ENCODE measurements at regions not wholly inside any gene's neighbourhood (a gene's known extent, or its start where the extent isn't known, plus 50 kb on each side); places are given as distances from the start of the nearest gene placed in this dataset.

DNA sequence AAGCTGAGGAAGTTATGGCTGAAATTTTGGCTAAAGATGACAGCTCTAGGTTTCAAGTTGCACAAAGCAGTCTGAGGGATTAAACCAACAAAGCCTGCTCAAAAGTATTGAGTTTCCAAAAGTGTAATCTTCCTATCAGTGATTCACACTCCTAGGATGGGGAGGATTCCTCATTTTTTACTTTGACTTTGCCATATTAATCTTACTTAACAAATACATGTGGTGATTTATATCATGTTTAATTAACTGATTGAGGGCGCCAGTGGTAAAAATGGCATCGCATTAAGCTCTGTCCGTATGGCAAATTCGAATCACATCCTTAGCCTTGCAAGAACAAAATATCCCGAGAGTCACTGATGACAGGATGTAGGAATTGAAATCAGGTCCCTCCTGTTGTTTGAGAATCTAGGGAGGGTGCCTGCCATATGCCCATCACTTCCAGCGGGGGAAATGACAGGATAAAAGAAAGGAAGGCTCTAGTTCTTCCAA is 78.1 kb upstream of the ETAA1 start:
- no peak overlapping the region for H3K4me3 ChIP-seq (ENCODE audit: low read length)
- H3K4me2 ChIP-seq (ENCODE audit: low read length) = no peak overlapping the region
- no peaks in the 10 kb centered on the region for H4K20me1 ChIP-seq (ENCODE audit: insufficient read depth)
- no peaks in the 10 kb centered on the region for H3K9me2 ChIP-seq (ENCODE audit: insufficient read depth, low read length)
- H3F3A ChIP-seq (ENCODE audit: insufficient read depth, low read length, poor library complexity, severe bottlenecking) = no peaks in the 10 kb centered on the region
- no peaks in the 10 kb centered on the region for H3K79me2 ChIP-seq (replicated peaks; ENCODE audit: insufficient read depth, low read length)
- H3K9me3 ChIP-seq (ENCODE audit: low read length) = no peaks in the 10 kb centered on the region
- H3K27ac ChIP-seq (ENCODE audit: low read length) = no peak overlapping the region
- H2AFZ ChIP-seq (ENCODE audit: low read depth, low read length) = no peak overlapping the region
- H3K9ac ChIP-seq (ENCODE audit: low read length) = no peak overlapping the region
- H3K36me3 ChIP-seq (ENCODE audit: insufficient read depth, low read length) = no peaks in the 10 kb centered on the region
- TF ChIP-seq RAD21 (conservative IDR thresholded peaks at IDR 0.05) = no peak
- no peaks in the 10 kb centered on the region for H3K27me3 ChIP-seq (ENCODE audit: insufficient read depth, low read depth, low read length)

DNA sequence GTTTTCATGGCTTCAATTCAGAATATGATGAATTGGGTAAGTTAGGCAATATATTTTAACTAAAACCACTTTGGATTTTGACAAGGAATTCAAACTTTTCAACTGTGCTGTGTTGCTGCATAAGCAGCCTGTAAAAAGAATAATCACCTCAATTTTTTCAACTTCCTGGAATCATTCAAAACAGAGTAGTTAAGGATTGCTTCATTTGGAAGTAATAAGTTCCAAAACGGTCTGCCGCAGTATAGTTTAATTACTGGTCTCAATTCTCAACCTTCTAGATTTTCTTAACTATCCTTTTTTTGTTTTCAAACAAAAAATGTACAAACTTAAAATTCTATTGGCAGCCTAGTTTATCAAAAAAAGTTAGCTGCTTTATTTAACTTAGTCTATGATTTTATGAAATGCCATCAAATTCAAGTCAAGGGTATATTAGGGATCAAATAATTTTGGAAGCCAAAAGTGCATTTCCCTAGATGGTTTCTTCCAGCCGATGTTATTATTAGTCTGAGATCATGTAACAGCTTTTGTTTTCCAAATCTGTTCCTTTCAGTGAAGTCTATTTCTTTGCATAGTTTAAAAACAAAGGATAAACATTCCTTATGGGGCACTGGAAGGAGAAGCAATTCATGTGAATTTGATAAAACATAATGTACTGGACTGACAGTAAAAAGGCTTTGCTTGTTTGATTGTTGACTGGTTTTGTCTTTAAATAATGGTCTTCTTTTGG is 76.1 kb upstream of the ETAA1 start:
- Histone ChIP-seq H3F3A (ENCODE audit: insufficient read depth, low read length, poor library complexity, severe bottlenecking) (no peaks in the 10 kb centered on the region), H3K36me3 (ENCODE audit: insufficient read depth, low read length) (no peaks in the 10 kb centered on the region), H3K4me3 (ENCODE audit: low read length) (no peak overlapping the region), H4K20me1 (ENCODE audit: insufficient read depth) (no peaks in the 10 kb centered on the region), H3K9me3 (ENCODE audit: low read length) (no peaks in the 10 kb centered on the region), H3K79me2 (replicated peaks; ENCODE audit: insufficient read depth, low read length) (no peaks in the 10 kb centered on the region), H3K9ac (ENCODE audit: low read length) (no peak overlapping the region), H2AFZ (ENCODE audit: low read depth, low read length) (no peak overlapping the region), H3K4me2 (ENCODE audit: low read length) (no peak overlapping the region), H3K27ac (ENCODE audit: low read length) (no peak overlapping the region), H3K9me2 (ENCODE audit: insufficient read depth, low read length) (no peaks in the 10 kb centered on the region), H3K27me3 (ENCODE audit: insufficient read depth, low read depth, low read length) (no peaks in the 10 kb centered on the region)
- TF ChIP-seq EP300 (conservative IDR thresholded peaks at IDR 0.05; ENCODE audit: poor library complexity, severe bottlenecking) (no peak), MXI1 (conservative IDR thresholded peaks at IDR 0.05; ENCODE audit: poor library complexity, severe bottlenecking) (no peak), POLR2AphosphoS5 (IDR thresholded peaks at IDR 0.05) (no peak), TAF1 (IDR thresholded peaks at IDR 0.05; ENCODE audit: low read depth) (no peak), SMC3 (conservative IDR thresholded peaks at IDR 0.05; ENCODE audit: poor library complexity) (no peak), RAD21 (conservative IDR thresholded peaks at IDR 0.05) (no peak), EZH2 (IDR thresholded peaks at IDR 0.05; ENCODE audit: borderline replicate concordance, insufficient read depth, low read length, poor library complexity, severe bottlenecking) (no peak)
- TF ChIP-seq, protein P1, sequence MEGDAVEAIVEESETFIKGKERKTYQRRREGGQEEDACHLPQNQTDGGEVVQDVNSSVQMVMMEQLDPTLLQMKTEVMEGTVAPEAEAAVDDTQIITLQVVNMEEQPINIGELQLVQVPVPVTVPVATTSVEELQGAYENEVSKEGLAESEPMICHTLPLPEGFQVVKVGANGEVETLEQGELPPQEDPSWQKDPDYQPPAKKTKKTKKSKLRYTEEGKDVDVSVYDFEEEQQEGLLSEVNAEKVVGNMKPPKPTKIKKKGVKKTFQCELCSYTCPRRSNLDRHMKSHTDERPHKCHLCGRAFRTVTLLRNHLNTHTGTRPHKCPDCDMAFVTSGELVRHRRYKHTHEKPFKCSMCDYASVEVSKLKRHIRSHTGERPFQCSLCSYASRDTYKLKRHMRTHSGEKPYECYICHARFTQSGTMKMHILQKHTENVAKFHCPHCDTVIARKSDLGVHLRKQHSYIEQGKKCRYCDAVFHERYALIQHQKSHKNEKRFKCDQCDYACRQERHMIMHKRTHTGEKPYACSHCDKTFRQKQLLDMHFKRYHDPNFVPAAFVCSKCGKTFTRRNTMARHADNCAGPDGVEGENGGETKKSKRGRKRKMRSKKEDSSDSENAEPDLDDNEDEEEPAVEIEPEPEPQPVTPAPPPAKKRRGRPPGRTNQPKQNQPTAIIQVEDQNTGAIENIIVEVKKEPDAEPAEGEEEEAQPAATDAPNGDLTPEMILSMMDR (IDR thresholded peaks at IDR 0.05; ENCODE audit: poor library complexity, severe bottlenecking) = no peak
- TF ChIP-seq, protein P2, sequence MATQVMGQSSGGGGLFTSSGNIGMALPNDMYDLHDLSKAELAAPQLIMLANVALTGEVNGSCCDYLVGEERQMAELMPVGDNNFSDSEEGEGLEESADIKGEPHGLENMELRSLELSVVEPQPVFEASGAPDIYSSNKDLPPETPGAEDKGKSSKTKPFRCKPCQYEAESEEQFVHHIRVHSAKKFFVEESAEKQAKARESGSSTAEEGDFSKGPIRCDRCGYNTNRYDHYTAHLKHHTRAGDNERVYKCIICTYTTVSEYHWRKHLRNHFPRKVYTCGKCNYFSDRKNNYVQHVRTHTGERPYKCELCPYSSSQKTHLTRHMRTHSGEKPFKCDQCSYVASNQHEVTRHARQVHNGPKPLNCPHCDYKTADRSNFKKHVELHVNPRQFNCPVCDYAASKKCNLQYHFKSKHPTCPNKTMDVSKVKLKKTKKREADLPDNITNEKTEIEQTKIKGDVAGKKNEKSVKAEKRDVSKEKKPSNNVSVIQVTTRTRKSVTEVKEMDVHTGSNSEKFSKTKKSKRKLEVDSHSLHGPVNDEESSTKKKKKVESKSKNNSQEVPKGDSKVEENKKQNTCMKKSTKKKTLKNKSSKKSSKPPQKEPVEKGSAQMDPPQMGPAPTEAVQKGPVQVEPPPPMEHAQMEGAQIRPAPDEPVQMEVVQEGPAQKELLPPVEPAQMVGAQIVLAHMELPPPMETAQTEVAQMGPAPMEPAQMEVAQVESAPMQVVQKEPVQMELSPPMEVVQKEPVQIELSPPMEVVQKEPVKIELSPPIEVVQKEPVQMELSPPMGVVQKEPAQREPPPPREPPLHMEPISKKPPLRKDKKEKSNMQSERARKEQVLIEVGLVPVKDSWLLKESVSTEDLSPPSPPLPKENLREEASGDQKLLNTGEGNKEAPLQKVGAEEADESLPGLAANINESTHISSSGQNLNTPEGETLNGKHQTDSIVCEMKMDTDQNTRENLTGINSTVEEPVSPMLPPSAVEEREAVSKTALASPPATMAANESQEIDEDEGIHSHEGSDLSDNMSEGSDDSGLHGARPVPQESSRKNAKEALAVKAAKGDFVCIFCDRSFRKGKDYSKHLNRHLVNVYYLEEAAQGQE (IDR thresholded peaks at IDR 0.05; ENCODE audit: borderline replicate concordance) = no peak
